ENCODE measurements at regions not wholly inside any gene's neighbourhood (a gene's known extent, or its start where the extent isn't known, plus 50 kb on each side); places are given as distances from the start of the nearest gene placed in this dataset.

- no peak overlapping the region for H2BK5ac ChIP-seq (ENCODE audit: low read depth, low read length, poor library complexity, severe bottlenecking)
- ChIA-PET POLR2A (ENCODE audit: unreplicated experiment) (no interaction called here), CTCF (no interaction called here)
- H4K5ac ChIP-seq (ENCODE audit: low read depth, low read length) = no peak overlapping the region
- H3K4me1 ChIP-seq (ENCODE audit: control insufficient read depth, insufficient read depth, low read length) = no peaks in the 10 kb centered on the region
- no peaks in the 10 kb centered on the region for H4K20me1 ChIP-seq (ENCODE audit: insufficient read depth, low read length)
- no peak overlapping the region for H3K56ac ChIP-seq (ENCODE audit: extremely low read depth, insufficient read depth, low read length)
- H2AK5ac ChIP-seq (ENCODE audit: low read depth, low read length) = no peak overlapping the region
- H3K23ac ChIP-seq (ENCODE audit: low read depth, low read length) = no peak overlapping the region
- no peaks in the 10 kb centered on the region for H3K36me3 ChIP-seq (ENCODE audit: control insufficient read depth, insufficient read depth, low read length)
- dilution Hi-C loops (cut with HindIII; ENCODE audit: low sequenced_read_pairs, unreplicated experiment) = no loop called here
- H3K4ac ChIP-seq (ENCODE audit: low read depth, low read length) = no peak overlapping the region
- no peak overlapping the region for H3K4me2 ChIP-seq (ENCODE audit: low read depth, low read length)
- in situ Hi-C loops (cut with MboI; ENCODE audit: low sequenced_read_pairs) = no loop called here
- no TSS peak for BruUV-seq (replicated peaks)
- no peak overlapping the region for H4K8ac ChIP-seq (ENCODE audit: low read depth in 2 of 2, low read length in 2 of 2)
- H4K91ac ChIP-seq (ENCODE audit: insufficient read depth, low read depth, low read length) = no peak overlapping the region
- H3K18ac ChIP-seq (ENCODE audit: low read depth, low read length) = no peak overlapping the region
- no peak overlapping the region for H3K14ac ChIP-seq (replicated peaks; ENCODE audit: low read depth, low read length)
- H2BK15ac ChIP-seq (ENCODE audit: low read depth, low read length) = no peak overlapping the region
- no peak for DNase-seq
- H3K4me3 ChIP-seq (ENCODE audit: insufficient read depth, low read depth, low read length) = no peak overlapping the region
- no peaks in the 10 kb centered on the region for H3K27me3 ChIP-seq (ENCODE audit: control insufficient read depth, insufficient read depth, low read length)
- no peaks in the 10 kb centered on the region for H3K79me1 ChIP-seq (ENCODE audit: low read depth in 1 of 2, low read length in 2 of 2)
- H3K9ac ChIP-seq (ENCODE audit: low read depth, low read length) = no peak overlapping the region
- H3K9me1 ChIP-seq (ENCODE audit: insufficient read depth, low read length) = no peaks in the 10 kb centered on the region
- H3K9me3 ChIP-seq (ENCODE audit: control insufficient read depth, insufficient read depth, low read length) = no peaks in the 10 kb centered on the region
- no peak overlapping the region for H2AFZ ChIP-seq (replicated peaks; ENCODE audit: low read length, poor library complexity)
- no peak overlapping the region for H3K27ac ChIP-seq (ENCODE audit: insufficient read depth, low read length)
- TF ChIP-seq USF2 (IDR thresholded peaks at IDR 0.05; ENCODE audit: low read depth, low read length) = no peak
- no peak for TF ChIP-seq MAFK (IDR thresholded peaks at IDR 0.05; ENCODE audit: low read depth, low read length)
- no peak for TF ChIP-seq BHLHE40 (IDR thresholded peaks at IDR 0.05; ENCODE audit: low read depth, low read length)
- no peak for TF ChIP-seq RFX5 (IDR thresholded peaks at IDR 0.05; ENCODE audit: low read depth, low read length)
- no peak for TF ChIP-seq RAD21 (IDR thresholded peaks at IDR 0.05; ENCODE audit: low read length)
- no peak for TF ChIP-seq ELK1 (IDR thresholded peaks at IDR 0.05; ENCODE audit: borderline replicate concordance, low read depth, low read length)
- TF ChIP-seq RCOR1 (IDR thresholded peaks at IDR 0.05; ENCODE audit: insufficient replicate concordance, low read length) = no peak
- TF ChIP-seq CHD1 (IDR thresholded peaks at IDR 0.05; ENCODE audit: low read depth, low read length) = no peak
- TF ChIP-seq CTCF (conservative IDR thresholded peaks at IDR 0.05; ENCODE audit: low read depth, low read length) = no peak
- no peak for TF ChIP-seq FOS (IDR thresholded peaks at IDR 0.05; ENCODE audit: low read depth, low read length)
- TF ChIP-seq CEBPB (IDR thresholded peaks at IDR 0.05; ENCODE audit: low read depth, low read length) = no peak
- TF ChIP-seq POLR2A (IDR thresholded peaks at IDR 0.05; ENCODE audit: low read depth, low read length) = no peak
- no peak for TF ChIP-seq SMC3 (IDR thresholded peaks at IDR 0.05; ENCODE audit: low read depth, low read length)
- no peak for TF ChIP-seq MAZ (IDR thresholded peaks at IDR 0.05; ENCODE audit: borderline replicate concordance, low read depth, low read length)
- no peak for TF ChIP-seq NFE2L2 (IDR thresholded peaks at IDR 0.05; ENCODE audit: low read depth, low read length)
- TF ChIP-seq MXI1 (IDR thresholded peaks at IDR 0.05; ENCODE audit: borderline replicate concordance, low read depth, low read length) = no peak
- intact Hi-C loops (cut with micrococcal nuclease) = no loop called here
- no peak overlapping the region for H2BK120ac ChIP-seq (ENCODE audit: low read depth, low read length)
- no peak for ATAC-seq (ENCODE audit: low read depth)
- no peak overlapping the region for H2AK9ac ChIP-seq (replicated peaks; ENCODE audit: low read depth, low read length, poor library complexity)
- H2BK20ac ChIP-seq (ENCODE audit: low read depth, low read length) = no peak overlapping the region
These were observed 365.9 kb downstream of the LRFN5 start for GRCh38 chr14:41972531-41972930.
